Fibroblast of lung (primary cell): ENCODE measurements at regions not wholly inside any gene's neighbourhood (a gene's known extent, or its start where the extent isn't known, plus 50 kb on each side); places are given as distances from the start of the nearest gene placed in this dataset.

Experiments
- DNase-seq, 2 donors: peaks; one replicate each; pipeline versions ENCODE4 v3.0.0 to v3.0.0-alpha.2; 2010; ENCODE audit warnings: low read depth in 2 of 2
- H2AFZ ChIP-seq: 2 replicates; pipeline ENCODE4 v1.5.1; 2012; ENCODE audit warnings: low read length, control low read depth, inconsistent platforms
- H3K27ac ChIP-seq: 2 replicates; pipeline ENCODE4 v1.5.1; 2011; ENCODE audit warnings: low read length, control low read depth; ENCODE audit not compliant: insufficient read depth
- H3K27me3 ChIP-seq: 2 replicates; pipeline ENCODE4 v1.5.1; 2011; ENCODE audit warnings: mild to moderate bottlenecking, low read length; ENCODE audit not compliant: control insufficient read depth, insufficient read depth
- H3K36me3 ChIP-seq: 2 replicates; pipeline ENCODE4 v1.5.1; 2011; ENCODE audit warnings: low read length; ENCODE audit not compliant: control insufficient read depth, insufficient read depth
- H3K4me1 ChIP-seq: 2 replicates; pipeline ENCODE4 v1.5.1; 2011; ENCODE audit warnings: low read length; ENCODE audit not compliant: control insufficient read depth, insufficient read depth; ENCODE audit errors: extremely low read depth
- H3K4me2 ChIP-seq: 2 replicates; pipeline ENCODE4 v1.5.1; 2011; ENCODE audit warnings: low read length, control low read depth; ENCODE audit not compliant: insufficient read depth; ENCODE audit errors: extremely low read depth
- H3K4me3 ChIP-seq, 4 experiments: fragments of 200-600 bp in 1 of 4; sonication (generic) in 1 of 4; replicated peaks in 1 of 4; 2 replicates each; pipeline ENCODE4 v1.5.1; 2011 to 2016; ENCODE audit warnings: low read length in 4 of 4, low read depth in 3 of 4, mild to moderate bottlenecking in 3 of 4, control low read depth in 2 of 4, inconsistent platforms in 1 of 4, mixed read lengths in 1 of 4; ENCODE audit not compliant: insufficient read depth in 1 of 4; ENCODE audit errors: control extremely low read depth in 1 of 4
- H3K79me2 ChIP-seq: 2 replicates; pipeline ENCODE4 v1.5.1; 2012; ENCODE audit warnings: mild to moderate bottlenecking, low read length, inconsistent platforms; ENCODE audit not compliant: control insufficient read depth, insufficient read depth
- H3K9ac ChIP-seq: 2 replicates; pipeline ENCODE4 v1.5.1; 2011; ENCODE audit warnings: mild to moderate bottlenecking, low read length, control low read depth; ENCODE audit not compliant: insufficient read depth
- H3K9me3 ChIP-seq: 2 replicates; pipeline ENCODE4 v1.5.1; 2012; ENCODE audit warnings: low read depth, low read length; ENCODE audit not compliant: control insufficient read depth, insufficient read depth
- H4K20me1 ChIP-seq: 2 replicates; pipeline ENCODE4 v1.5.1; 2011; ENCODE audit warnings: low read length; ENCODE audit not compliant: control insufficient read depth, insufficient read depth; ENCODE audit errors: extremely low read depth
- CTCF ChIP-seq, 2 donors: IDR thresholded peaks in 1 of 2; conservative IDR thresholded peaks in 1 of 2; 1 replicate in 1 of 2; 2 replicates in 1 of 2; pipeline ENCODE4 v1.5.1; 2011 to 2012; ENCODE audit warnings: low read length in 2 of 2, control low read depth in 1 of 2, inconsistent platforms in 1 of 2, low read depth in 1 of 2, mild to moderate bottlenecking in 1 of 2
- EZH2 ChIP-seq: IDR thresholded peaks from 2 replicates; pipeline ENCODE4 v1.5.1; 2012; ENCODE audit warnings: low read length, control low read depth, mild to moderate bottlenecking; ENCODE audit errors: missing control alignments

- Histone ChIP-seq H3K36me3 (no peaks in the 10 kb centered on the region), H3K27me3 (no peaks in the 10 kb centered on the region), H4K20me1 (no peaks in the 10 kb centered on the region), H3K27ac (no peak overlapping the region), H2AFZ (no peak overlapping the region), H3K79me2 (no peaks in the 10 kb centered on the region), H3K4me3 (no peak overlapping the region), H3K9ac (no peak overlapping the region), H3K4me1 (no peaks in the 10 kb centered on the region), H3K9me3 (no peaks in the 10 kb centered on the region), H3K4me2 (no peak overlapping the region)
- no peak for DNase-seq
- TF ChIP-seq CTCF (conservative IDR thresholded peaks at IDR 0.05 in 1 of 2, IDR thresholded peaks at IDR 0.05 in 1 of 2; ENCODE audit: low read depth in 1 of 2, low read length in 2 of 2) (no peak), EZH2 (no peak)
These were observed 343.1 kb downstream of the WDR72 start for GRCh38 chr15:53416219-53416940.

GRCh38 chr15:53414167-53414566 is 345.3 kb downstream of the WDR72 start:
- Histone ChIP-seq H3K27me3 (no peaks in the 10 kb centered on the region), H4K20me1 (no peaks in the 10 kb centered on the region), H3K4me2 (no peak overlapping the region), H3K4me1 (no peaks in the 10 kb centered on the region), H3K4me3 (no peak overlapping the region), H3K79me2 (no peaks in the 10 kb centered on the region), H3K27ac (no peak overlapping the region), H2AFZ (no peak overlapping the region), H3K36me3 (no peaks in the 10 kb centered on the region), H3K9me3 (no peaks in the 10 kb centered on the region), H3K9ac (no peak overlapping the region)
- TF ChIP-seq EZH2 (no peak), CTCF (conservative IDR thresholded peaks at IDR 0.05 in 1 of 2, IDR thresholded peaks at IDR 0.05 in 1 of 2; ENCODE audit: low read depth in 1 of 2, low read length in 2 of 2) (no peak)
- no peak for DNase-seq

- Histone ChIP-seq H3K9me3 (no peaks in the 10 kb centered on the region), H4K20me1 (no peaks in the 10 kb centered on the region), H3K9ac (no peak overlapping the region), H3K4me3 (no peak overlapping the region), H3K27me3 (no peaks in the 10 kb centered on the region), H3K36me3 (no peaks in the 10 kb centered on the region), H3K4me1 (no peaks in the 10 kb centered on the region), H3K27ac (no peak overlapping the region), H3K4me2 (no peak overlapping the region), H3K79me2 (no peaks in the 10 kb centered on the region), H2AFZ (no peak overlapping the region)
- no peak for DNase-seq
- no peak for TF ChIP-seq EZH2
- no peak for TF ChIP-seq CTCF (conservative IDR thresholded peaks at IDR 0.05 in 1 of 2, IDR thresholded peaks at IDR 0.05 in 1 of 2; ENCODE audit: low read depth in 1 of 2, low read length in 2 of 2)
These were observed 346.9 kb downstream of the WDR72 start for GRCh38 chr15:53412542-53412941.
